Erythroblast (primary cell): ENCODE measurements at regions not wholly inside any gene's neighbourhood (a gene's known extent, or its start where the extent isn't known, plus 50 kb on each side); places are given as distances from the start of the nearest gene placed in this dataset.
"Not testable (repeated sequence)": the region's sequence is repeated elsewhere in the genome, so short reads cannot be mapped to it uniquely, and the experiment has no call there.

Source experiments
- GATA1 ChIP-seq: IDR thresholded peaks from 2 replicates; pipeline ENCODE4 v1.6.1; 2011; ENCODE audit warnings: low read depth, mild to moderate bottlenecking, control low read depth, low read length, moderate library complexity
- POLR2A ChIP-seq: IDR thresholded peaks from 2 replicates; pipeline ENCODE4 v1.6.1; 2011; ENCODE audit warnings: mild to moderate bottlenecking, low read length

DNA sequence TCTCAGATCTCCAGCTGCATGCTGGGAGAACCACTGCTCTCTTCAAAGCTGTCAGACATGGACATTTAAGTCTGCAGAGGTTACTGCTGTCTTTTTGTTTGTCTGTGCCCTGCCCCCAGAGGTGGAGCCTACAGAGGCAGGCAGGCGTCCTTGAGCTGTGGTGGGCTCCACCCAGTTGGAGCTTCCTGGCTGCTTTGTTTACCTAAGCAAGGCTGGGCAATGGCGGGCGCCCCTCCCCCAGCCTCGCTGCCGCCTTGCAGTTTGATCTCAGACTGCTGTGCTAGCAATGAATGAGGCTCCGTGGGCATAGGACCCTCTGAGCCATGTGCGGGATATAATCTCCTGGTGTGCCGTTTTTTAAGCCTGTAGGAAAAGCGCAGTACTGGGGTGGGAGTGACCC is 156.3 kb downstream of the LRATD1 start:
- TF ChIP-seq POLR2A, GATA1: not testable (repeated sequence)
